Ovary (tissue), 1 donor: ENCODE measurements at regions not wholly inside any gene's neighbourhood (a gene's known extent, or its start where the extent isn't known, plus 50 kb on each side); places are given as distances from the start of the nearest gene placed in this dataset.

Experiments used
- EP300 ChIP-seq: sonication (generic); formaldehyde crosslinking; IDR thresholded peaks from one replicate; pipeline ENCODE4 v1.6.1; 2017; ENCODE audit warnings: antibody characterized with exemption
- POLR2A ChIP-seq: fragments of 450-650 bp; IDR thresholded peaks from one replicate; pipeline ENCODE4 v1.6.1; 2017; ENCODE audit warnings: antibody characterized with exemption, mild to moderate bottlenecking, moderate library complexity

GRCh38 chr14:98602983-98603382 lies 669.0 kb downstream of the BCL11B start:
- TF ChIP-seq POLR2A (no peak), EP300 (no peak)
